SIG-M5 treated with dmso at 0.1 percent for 504 hours (cell line): ENCODE measurements at regions not wholly inside any gene's neighbourhood (a gene's known extent, or its start where the extent isn't known, plus 50 kb on each side); places are given as distances from the start of the nearest gene placed in this dataset.
A peak's percentile ranks its signal among the peaks of the same experiment; 100 is the strongest.
"Not testable (repeated sequence)": the region's sequence is repeated elsewhere in the genome, so short reads cannot be mapped to it uniquely, and the experiment has no call there.

Experiments
- DNase-seq: peaks from one replicate; lab custom pipeline; 2025; ENCODE audit not compliant: unreplicated experiment; lab: John Stamatoyannopoulos, UW

GRCh38 chr1:196160066-196160795 is 448.0 kb downstream of the KCNT2 start:
- DNase-seq, result no peak

GRCh38 chr1:196155586-196155985 is 452.7 kb downstream of the KCNT2 start:
- no peak for DNase-seq

- peak; percentile 28 for DNase-seq
Observed at GRCh38 chr1:196152975-196153374, 455.3 kb downstream of the KCNT2 start.

- no peak for DNase-seq
Observed at GRCh38 chr1:196152086-196152485, 456.2 kb downstream of the KCNT2 start.

GRCh38 chr1:196148367-196148970 is 459.8 kb downstream of the KCNT2 start:
- DNase-seq, result peak; percentile 46

- DNase-seq, result no peak
Observed at GRCh38 chr1:196147530-196147929, 460.7 kb downstream of the KCNT2 start.

- DNase-seq, result not testable (repeated sequence)
Observed at GRCh38 chr1:196145151-196145550, 463.1 kb downstream of the KCNT2 start.

GRCh38 chr1:196144588-196144987 is 463.7 kb downstream of the KCNT2 start:
- no peak for DNase-seq

- DNase-seq, result no peak
Observed at GRCh38 chr1:196143602-196144342, 464.5 kb downstream of the KCNT2 start.

GRCh38 chr1:196142111-196142640 is 466.1 kb downstream of the KCNT2 start:
- DNase-seq, result no peak

- DNase-seq, result no peak
Observed at GRCh38 chr1:196136396-196136795, 471.8 kb downstream of the KCNT2 start.

GRCh38 chr1:196131691-196132090 is 476.5 kb downstream of the KCNT2 start:
- DNase-seq, result no peak

GRCh38 chr1:196128835-196129234 is 479.4 kb downstream of the KCNT2 start:
- DNase-seq, result no peak

- no peak for DNase-seq
Observed at GRCh38 chr1:196121181-196121580, 487.1 kb downstream of the KCNT2 start.

- no peak for DNase-seq
Observed at GRCh38 chr1:196115646-196116045, 492.6 kb downstream of the KCNT2 start.

- no peak for DNase-seq
Observed at GRCh38 chr1:196114193-196114592, 494.0 kb downstream of the KCNT2 start.

- DNase-seq, result not testable (repeated sequence)
Observed at GRCh38 chr1:196108990-196109389, 499.2 kb downstream of the KCNT2 start.

GRCh38 chr1:196105901-196106300 is 502.3 kb downstream of the KCNT2 start:
- DNase-seq, result no peak

- no peak for DNase-seq
Observed at GRCh38 chr1:196102826-196103225, 505.4 kb downstream of the KCNT2 start.

- no peak for DNase-seq
Observed at GRCh38 chr1:196098000-196098399, 510.2 kb downstream of the KCNT2 start.

GRCh38 chr1:196094821-196095220 is 513.4 kb downstream of the KCNT2 start:
- DNase-seq, result no peak
